NCI-H187 treated with DMSO at 0.1 percent for 48 hours (cell line): ENCODE measurements at regions not wholly inside any gene's neighbourhood (a gene's known extent, or its start where the extent isn't known, plus 50 kb on each side); places are given as distances from the start of the nearest gene placed in this dataset.
"Not testable (repeated sequence)": the region's sequence is repeated elsewhere in the genome, so short reads cannot be mapped to it uniquely, and the experiment has no call there.

Source experiments
- DNase-seq: peaks from one replicate; lab custom pipeline; 2025; lab: John Stamatoyannopoulos, UW

DNA sequence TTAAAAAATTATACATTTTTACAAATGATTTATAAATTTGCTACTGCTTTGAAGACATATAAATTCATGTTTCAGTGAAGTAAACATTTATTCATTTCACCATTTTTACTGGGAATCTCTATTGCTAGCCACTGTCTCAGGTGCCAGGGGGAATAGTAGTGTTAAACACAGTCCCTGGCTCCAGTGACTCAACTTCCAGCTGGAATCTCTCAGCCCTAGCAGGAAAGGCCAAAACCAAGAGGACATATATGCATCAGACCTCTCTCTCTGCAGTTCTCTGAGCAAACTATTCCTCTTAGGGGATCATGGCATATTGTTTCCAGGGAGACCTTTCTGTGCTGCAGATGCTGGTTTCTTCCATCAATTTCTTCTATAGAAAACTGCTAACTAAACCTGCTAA, 1009.0 kb upstream of the LCORL start:
- no peak for DNase-seq

DNA sequence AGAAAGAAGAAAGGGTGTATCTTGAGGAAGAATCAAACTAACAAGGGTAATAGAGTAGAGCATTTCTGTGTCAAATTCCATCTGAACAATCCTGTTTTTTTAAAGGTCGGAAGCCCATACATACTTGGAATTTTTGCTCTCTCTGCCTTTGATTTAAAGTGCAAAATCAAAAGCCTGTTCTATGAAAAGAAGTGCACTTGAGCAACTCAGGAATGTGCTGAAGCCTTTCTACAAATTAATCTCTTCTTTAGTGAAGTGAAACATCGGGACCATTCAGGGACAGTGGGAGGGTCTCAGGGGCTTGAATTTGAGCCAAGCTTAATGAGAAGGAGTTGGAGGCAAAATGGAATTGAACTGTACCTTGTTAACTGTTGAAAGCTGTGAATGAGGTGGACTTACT, 1008.5 kb upstream of the LCORL start:
- DNase-seq: no peak

DNA sequence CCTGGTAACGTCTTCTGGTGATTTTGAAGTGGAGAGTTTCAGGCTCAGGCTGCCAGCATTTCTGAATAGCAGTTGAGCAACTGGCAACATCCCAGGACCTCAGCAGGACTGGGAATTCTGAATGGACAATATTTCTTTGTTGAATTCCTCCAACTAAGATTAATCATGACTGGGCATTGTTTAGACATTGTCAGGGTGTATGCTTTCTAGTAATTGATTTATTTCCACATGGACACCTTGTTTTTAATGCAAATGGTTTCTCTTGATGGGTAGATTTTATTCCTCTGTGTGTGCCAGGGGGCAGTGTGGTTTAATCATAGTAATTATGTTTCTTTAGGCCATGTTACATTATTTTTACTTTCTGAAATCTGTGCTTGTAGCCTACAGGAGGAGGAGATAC, 1004.7 kb upstream of the LCORL start:
- no peak for DNase-seq

DNA sequence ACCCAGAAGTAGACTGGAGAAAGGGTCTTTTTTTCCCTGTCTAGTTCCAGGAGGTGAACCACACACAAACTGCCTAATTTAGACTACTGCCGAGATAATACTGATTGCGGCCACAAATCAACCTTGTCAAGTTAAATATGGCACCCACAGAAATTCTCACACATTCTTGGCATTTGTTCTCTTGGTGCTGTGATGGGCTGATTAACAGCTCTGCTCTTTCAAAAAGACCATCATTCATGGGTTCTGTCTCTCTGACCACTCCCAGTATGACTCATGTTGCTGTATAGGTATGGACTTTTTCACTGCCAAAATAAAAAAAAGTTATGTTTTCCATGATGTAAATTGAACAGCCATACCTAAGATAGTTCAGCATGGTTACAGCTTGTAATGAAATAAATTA, 1003.5 kb upstream of the LCORL start:
- DNase-seq: no peak

DNA sequence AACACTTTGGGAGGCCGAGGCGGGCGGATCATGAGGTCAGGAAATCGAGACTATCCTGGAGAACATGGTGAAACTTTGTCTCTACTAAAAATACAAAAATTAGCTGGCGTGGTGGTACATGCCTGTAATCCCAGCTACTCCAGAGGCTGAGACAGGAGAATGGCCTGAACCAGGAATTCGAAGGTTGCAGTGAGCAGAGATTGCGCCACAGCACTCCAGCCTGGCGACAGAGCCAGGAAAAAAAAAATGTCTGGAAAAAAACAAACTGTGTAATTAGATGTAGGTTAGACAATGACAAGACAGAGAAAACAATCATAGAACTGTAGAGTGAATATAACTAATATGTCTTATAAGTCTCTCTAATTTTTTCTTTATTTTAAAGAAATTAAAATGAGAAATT, 1002.5 kb upstream of the LCORL start:
- DNase-seq: no peak

DNA sequence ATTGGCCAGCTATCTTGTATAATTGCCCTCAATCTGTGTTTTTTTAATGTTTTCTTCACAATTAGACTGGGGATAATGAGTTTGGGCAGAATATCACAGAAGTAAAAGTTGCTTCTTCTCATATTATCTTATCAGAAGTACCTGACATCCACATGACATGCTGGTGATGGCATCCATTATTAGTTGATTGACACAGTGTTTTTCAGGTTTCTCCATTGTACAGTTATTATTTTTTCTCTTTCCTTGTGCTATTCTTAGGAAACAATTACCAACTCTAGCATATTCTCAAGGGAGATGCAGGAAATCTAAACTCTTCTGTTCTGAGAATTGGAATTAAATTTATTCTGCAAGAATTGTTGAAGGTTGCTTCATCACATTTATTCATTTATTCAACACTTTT, 1000.1 kb upstream of the LCORL start:
- DNase-seq: no peak

DNA sequence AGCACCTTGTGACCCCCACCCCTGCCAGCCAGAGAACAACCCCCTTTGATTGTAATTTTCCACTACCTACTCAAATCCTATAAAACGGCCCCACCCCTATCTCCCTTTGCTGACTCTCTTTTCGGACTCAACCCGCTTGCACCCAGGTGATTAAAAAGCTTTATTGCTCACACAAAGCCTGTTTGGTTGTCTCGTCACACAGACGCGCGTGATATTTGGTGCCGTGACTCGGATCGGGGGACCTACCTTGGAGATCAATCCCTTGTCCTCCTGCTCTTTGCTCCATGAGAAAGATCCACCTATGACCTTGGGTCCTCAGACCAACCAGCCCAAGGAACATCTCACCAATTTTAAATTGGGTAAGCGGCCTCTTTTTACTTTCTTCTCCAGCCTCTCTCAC, 995.0 kb upstream of the LCORL start:
- DNase-seq: not testable (repeated sequence)

DNA sequence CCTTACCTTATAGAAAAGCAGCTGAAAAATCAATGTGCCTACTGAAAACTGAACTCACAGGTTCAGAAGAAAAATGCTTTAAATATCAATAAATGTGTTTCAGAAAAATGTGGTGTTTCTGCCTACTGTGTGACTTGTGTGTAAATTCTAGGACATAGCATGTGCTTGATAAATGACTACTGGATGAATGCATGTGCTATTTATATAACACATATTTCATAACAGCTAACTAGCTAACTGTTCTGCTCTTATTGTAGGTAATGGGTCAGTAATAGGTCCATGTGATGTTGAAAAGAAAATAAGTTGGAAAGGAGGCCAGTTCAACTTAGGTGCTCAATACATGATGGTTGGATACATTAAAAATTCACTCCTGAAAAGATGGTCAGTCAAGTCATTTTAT, 993.0 kb upstream of the LCORL start:
- DNase-seq: no peak

DNA sequence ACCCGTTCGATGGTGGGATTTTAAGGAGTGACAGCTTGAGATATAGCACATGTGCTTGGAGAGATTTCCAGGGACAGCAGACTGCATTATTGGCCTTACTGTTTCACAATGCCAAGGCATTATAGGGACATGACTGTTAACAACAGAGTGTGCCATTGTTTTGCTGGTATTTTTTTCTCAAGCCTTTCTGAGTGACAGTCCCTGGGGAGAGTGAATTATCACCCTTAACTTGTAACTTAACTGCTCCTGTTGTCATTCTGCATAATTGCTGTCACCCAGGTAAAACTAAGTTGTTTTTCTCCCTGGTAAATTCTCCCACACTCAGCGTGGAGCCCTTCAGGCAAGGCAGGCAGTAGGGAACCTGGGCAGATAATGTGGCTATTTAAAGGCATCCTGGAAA, 989.2 kb upstream of the LCORL start:
- DNase-seq: no peak

DNA sequence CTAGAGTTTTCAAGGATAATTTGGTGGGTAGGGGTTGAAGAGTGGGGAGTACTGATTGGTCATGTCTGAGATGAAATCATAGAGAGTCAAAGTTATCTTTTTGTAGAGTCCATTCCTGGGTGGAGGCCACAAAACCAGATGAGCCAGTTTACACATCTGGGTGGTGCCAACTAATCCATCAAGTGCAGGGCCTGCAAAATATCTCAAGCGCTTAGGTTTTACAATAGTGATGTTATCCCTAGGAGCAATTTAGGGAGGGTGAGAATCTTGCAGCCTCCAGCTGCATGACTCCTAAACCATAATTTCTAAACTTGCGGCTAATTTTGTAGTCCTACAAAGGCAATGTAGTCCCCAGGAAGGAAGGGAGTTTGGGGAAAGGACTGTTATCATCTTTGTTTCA, 988.3 kb upstream of the LCORL start:
- no peak for DNase-seq

DNA sequence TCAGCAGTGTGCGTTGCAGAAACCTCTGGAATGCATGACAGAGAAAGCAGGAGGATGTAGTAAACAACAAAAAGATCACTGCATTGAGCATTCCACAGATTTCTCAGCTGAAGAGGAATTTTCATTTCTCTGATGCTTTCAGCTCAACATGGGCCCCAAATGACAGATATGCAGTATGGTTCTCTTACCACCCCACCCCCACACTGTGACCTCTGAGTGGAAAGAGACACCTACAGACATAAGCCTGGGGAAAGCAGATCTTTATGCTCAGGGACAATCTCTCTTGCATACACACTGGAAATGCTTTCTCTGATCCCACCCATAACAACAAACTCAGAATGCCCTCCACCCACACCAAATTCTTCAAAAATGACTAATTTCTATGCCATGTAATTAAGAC, 983.7 kb upstream of the LCORL start:
- no peak for DNase-seq

DNA sequence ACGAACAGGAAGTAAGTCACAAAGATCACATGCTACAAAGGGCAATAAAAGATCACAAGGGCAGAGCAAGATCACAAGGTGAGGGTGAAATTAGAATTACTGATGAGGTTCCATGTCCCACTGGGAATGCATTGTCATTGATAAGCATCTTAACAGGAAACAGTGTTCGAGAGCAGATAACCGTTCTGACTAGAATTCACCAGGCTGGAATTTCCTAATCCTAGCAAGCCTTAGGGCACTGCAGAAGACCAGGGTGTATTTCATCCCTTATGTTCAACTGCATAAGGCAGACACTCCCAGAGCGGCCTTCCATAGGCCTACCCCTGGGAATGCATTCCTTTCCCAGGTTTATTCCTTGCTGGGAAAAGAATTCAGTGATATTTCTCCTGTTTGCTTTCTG, 980.6 kb upstream of the LCORL start:
- DNase-seq: no peak

DNA sequence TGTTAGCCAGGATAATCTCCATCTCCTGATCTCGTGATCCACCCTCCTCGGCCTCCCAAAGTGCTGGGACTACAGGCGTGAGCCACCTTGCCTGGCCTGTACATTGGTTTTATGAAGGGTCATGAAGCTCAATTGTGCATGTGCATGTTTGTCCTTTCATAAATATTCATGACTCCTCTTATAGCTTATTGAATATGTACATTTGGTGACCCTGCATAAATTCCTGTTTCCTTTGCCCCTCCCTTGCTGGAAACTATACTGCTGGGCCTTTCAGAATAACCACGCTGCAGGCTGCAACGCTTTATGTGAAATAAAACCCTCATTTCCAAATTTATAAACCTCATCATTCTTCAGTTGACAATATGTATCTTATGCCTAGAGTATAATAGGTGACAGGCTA, 978.0 kb upstream of the LCORL start:
- DNase-seq: no peak

DNA sequence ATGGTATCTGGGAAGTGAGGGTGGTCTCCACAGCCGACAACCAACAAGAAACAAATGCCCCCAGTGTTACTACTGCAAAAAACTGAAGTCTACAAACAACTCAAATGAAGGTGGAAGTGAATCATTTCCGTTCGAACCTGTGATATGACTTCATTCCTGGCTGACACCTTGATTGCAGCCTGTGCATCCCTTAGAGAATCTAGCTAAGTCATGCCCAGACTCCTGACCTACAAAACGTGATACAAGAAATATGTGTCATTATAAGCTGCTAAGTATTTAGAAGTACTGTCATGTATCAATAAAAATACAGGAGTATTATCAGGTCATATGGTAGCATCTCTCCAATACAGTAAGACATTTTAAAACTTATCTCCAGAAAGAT, 959.7 kb upstream of the LCORL start:
- no peak for DNase-seq

DNA sequence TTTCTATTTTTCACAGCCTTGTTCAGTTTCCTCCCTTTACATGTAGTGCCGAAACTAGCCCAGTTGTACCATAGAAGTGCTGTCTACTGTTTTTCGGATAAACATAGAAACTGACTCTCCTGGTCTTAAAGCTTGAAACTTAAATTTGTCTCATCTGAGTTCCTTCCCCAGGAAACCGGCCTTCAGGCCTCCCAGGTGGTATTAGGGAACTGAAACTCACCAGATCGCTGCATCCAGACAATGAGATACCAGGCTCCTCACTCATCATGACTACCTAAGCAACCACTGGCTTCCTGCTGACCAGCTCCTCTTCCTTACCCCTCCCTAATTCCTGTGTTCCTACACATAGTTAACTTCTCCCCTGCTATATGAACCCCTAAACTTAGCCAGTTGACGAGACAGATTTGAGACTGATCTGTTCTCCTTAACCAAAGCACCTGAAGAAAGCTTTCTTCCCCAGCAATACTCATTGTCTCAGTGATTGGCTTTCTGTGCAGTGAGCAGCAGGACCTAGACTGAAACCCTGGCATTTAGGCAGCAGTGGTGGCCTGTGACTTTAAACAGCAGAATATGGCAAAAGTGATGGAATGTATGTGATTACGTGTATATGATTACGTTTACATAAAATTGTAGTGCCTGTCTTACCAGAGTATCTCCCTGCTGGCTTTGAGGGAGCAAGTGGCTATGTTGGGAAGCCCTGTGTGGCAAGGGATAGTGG, 959.1 kb upstream of the LCORL start:
- no peak for DNase-seq

DNA sequence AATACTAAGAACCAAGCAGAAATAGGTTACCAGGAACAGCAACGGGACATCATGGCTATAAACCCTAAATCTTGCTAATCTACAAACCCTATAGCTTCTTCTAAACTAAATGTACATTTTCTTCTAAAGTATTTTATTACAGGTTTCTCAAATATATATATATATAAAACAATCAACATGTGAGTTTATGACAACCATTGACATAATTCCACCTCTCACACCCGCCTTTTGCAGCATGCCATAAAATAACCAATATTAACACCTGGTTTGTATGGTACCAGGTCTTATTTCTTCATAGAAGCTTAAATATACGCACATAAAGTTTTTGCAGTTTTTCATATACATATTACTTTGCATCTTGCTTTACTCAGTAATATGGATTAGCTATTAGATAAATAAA, 955.3 kb upstream of the LCORL start:
- DNase-seq: no peak

DNA sequence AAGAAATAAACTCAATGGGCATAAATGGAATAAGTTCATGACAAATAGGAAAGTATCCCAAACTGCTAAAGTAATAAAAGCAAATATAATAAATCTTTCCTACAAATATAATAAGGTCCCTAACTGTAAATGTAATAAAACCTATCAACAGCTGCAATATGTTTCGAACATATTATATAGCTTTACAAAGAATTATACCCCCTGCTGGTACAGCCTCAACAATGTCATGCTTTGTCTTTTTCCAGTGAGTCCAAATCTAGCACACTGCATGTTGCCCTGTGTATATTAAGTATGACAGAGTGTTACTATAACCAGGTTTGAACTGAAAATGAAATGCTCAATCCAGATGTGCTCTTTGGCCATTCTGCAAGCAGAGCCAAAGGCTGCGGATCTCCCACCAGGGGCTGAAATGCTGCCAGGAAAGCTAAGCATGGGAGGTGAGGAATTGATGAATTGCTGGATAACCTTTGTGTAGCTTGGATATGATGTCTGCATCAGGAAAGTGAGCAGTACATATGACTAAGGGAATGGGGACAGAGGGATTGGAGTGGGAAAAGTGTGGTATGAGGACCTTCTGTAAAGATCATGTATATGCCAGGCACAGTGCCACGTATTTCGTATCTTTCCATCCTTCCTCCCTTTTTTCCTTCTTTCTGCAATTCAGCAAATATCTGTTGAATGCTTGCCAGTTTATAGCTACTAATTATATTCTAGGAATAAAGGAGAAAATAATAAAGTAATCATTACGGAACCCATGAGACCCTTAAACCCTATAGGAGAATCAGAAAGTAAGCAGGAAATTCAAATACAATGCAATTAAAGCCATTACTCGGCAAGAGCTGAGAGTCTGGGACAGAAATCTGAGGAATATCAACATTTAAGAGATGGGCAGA, 954.6 kb upstream of the LCORL start:
- DNase-seq: no peak

DNA sequence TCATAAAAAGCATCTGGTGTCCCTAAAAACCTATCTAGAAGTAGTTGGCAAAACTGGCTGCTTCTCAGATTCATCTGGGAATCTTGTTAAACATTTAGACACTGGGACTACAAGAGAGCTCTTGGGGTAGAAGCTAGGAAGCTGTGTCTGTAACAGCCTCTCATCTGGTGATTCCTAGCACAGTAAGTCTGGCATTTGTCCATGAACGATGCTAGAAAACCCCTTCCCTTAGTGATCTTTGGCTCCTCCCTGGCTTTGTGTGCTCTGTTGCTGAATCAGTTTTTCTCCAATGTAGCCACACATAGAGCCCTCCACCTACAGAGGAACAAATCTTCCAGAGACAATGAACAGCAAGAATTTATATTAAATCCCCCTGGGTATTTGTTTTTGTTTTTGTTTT, 951.7 kb upstream of the LCORL start:
- no peak for DNase-seq

DNA sequence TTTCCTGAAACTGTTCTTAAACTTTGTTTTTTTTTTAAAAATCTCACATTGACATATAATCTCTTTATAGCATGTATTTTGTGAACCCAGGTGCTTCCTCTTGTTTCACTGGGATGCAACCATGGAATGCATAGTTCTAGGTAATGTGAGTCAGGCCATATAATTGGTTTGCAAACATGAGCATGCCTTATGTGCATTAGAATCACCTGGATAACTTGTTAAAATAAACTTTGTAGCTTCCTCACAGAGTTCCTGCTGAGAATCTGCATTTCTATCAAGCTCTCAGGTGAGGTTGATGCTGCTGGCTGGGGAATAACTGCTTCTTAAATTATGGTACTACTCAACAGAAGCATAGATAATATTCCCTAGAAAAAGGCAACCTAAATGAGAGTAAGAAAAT, 940.3 kb upstream of the LCORL start:
- no peak for DNase-seq

DNA sequence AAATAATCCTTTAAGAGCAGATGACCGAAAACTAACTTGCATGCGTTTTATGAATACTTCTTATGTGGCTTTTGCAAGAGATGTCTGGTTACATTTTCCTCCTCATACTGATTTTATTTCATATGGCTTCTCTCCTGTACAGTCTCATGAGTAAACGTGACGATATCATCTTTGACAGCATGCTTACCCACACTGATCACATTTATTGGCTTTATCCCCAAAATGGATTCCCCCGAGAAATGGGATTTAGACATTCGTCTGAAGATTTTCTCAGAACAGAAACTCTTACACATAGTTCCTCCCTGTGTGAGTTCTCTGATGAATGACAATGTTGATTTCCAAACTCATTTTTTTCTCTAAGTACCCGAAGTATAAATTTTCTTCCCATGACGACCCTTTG, 939.7 kb upstream of the LCORL start:
- DNase-seq: no peak

DNA sequence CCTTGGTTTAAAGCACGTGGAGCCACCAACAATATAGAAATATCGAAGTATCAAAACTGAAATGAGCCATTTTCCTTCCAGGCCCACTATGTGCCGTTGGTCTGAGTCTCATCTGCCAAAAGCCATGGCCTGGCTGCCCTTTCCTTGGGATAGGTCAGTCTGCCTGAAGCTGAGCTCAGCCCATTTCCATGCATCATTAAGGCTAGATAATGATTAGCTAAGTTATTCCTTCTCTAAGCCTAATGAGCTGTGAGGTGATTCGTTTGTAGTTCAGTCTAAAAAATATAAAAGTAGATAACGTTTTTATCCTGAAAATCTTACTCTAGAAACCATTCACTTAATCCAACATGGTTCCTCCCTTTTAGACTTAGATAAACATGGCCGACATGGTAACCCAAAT, 936.2 kb upstream of the LCORL start:
- DNase-seq: no peak

DNA sequence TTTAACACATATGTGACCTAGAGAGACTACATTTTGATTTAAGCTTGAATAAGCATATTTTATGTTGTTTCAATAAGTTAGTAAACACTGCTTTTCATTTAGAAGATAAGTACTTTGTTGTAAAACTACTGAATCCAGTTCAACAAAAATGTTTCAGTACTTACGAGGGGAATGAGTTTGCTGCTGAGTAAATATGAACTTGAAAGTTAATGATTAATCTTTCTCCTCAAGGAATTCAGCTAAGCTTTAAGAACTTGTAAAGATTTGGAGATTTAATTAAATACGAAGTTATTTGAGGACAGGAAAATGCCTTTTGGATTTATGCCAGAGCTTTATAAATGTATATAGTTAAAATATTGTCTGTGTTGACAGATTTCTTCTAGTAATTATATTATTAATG, 933.0 kb upstream of the LCORL start:
- no peak for DNase-seq

DNA sequence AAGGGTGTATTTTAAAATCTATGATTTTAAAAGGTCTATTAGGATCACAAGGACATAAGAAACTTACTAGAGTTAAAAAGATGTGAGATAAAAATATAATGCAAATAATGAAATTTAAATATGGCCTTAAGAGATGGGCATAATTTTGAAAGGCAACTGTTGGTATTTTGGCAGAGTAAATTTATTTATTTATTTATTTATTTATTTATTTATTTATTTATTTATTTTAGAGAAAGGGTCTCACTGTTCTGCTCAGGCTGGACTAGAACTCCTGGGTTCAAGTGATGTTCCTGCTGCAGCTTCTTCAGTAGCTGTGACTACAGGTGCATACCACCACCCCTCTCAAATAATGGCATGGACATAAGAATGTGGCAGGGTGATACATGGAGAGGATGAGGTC, 932.1 kb upstream of the LCORL start:
- DNase-seq: no peak

DNA sequence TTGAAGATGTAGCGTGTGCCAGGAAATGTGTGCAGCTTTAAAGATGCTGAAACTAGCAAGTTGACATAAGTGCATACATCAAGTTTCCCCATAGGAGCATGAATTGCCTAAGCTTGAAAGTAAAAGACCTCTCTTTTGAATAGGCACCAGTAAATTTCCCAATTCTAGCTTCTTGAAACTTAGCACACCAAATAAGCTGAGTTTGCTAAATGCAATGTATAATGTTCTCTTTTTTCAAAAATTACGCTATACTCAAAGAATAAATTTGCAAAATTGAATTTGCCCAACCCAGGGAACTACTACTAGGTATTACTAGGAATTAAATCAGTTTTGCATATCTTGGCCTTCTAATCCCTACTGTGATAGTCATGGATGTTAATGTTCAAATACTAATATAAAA, 923.9 kb upstream of the LCORL start:
- no peak for DNase-seq
